HepG2 (cell line): ENCODE measurements at regions not wholly inside any gene's neighbourhood (a gene's known extent, or its start where the extent isn't known, plus 50 kb on each side); places are given as distances from the start of the nearest gene placed in this dataset.

Source experiments
- DNMT1 ChIP-seq: sonication (generic); formaldehyde crosslinking; IDR thresholded peaks from 2 replicates; pipeline ENCODE4 v1.5.1; 2020; ENCODE audit warnings: mild to moderate bottlenecking, missing genetic modification reagents
- KDM2A ChIP-seq: sonication (generic); formaldehyde crosslinking; IDR thresholded peaks from 2 replicates; pipeline ENCODE4 v1.4.0; 2020; ENCODE audit warnings: low read depth, missing genetic modification reagents, borderline replicate concordance
- MTA3 ChIP-seq: sonication (generic); formaldehyde crosslinking; IDR thresholded peaks from 2 replicates; pipeline ENCODE4 v1.4.0; 2020; ENCODE audit warnings: missing genetic modification reagents
- MXI1 ChIP-seq: IDR thresholded peaks from 3 replicates; pipeline ENCODE4 v1.6.1; 2012; ENCODE audit warnings: low read depth, low read length, inconsistent platforms, borderline replicate concordance
- NONO ChIP-seq, 2 experiments: fragments of 450-650 bp in 1 of 2; sonication (generic) in 1 of 2; formaldehyde crosslinking in 1 of 2; IDR thresholded peaks in 1 of 2; conservative IDR thresholded peaks in 1 of 2; 2 replicates each; pipeline versions ENCODE4 v1.6.1 to v1.8.0; 2017 to 2022; ENCODE audit warnings: mild to moderate bottlenecking in 1 of 2, missing genetic modification reagents in 1 of 2, moderate library complexity in 1 of 2
- POLR2A ChIP-seq, 2 experiments: IDR thresholded peaks; 2 replicates each; pipeline ENCODE4 v1.6.1; 2011; ENCODE audit warnings: low read depth in 2 of 2, low read length in 2 of 2, mild to moderate bottlenecking in 1 of 2, moderate library complexity in 1 of 2; ENCODE audit not compliant: insufficient read depth in 1 of 2
- SMAD3 ChIP-seq: sonication (generic); formaldehyde crosslinking; IDR thresholded peaks from 2 replicates; pipeline ENCODE4 v1.4.0; 2020; ENCODE audit warnings: missing genetic modification reagents
- ZKSCAN8 ChIP-seq: IDR thresholded peaks from 2 replicates; pipeline ENCODE4 v1.6.1; 2016; ENCODE audit warnings: borderline replicate concordance, missing genetic modification reagents, missing compliant biosample characterization
- ZNF17 ChIP-seq: sonication (generic); formaldehyde crosslinking; IDR thresholded peaks from 2 replicates; pipeline ENCODE4 v1.5.0; 2020; ENCODE audit warnings: mild to moderate bottlenecking, missing genetic modification reagents
- TF ChIP-seq, protein P1 (sequence below): sonication (generic); formaldehyde crosslinking; conservative IDR thresholded peaks from 2 replicates; pipeline ENCODE4 v1.8.0; 2022; ENCODE audit warnings: missing genetic modification reagents
- TF ChIP-seq, protein P2 (sequence below): sonication (generic); formaldehyde crosslinking; IDR thresholded peaks from 2 replicates; pipeline ENCODE4 v1.4.0; 2020; ENCODE audit warnings: missing genetic modification reagents
- TF ChIP-seq, protein P3 (sequence below): sonication (generic); formaldehyde crosslinking; IDR thresholded peaks from 2 replicates; pipeline ENCODE4 v1.5.0; 2020; ENCODE audit warnings: mild to moderate bottlenecking, missing genetic modification reagents, borderline replicate concordance
- TF ChIP-seq, protein P4 (sequence below), 2 experiments: sonication (generic) in 1 of 2; formaldehyde crosslinking in 1 of 2; IDR thresholded peaks; 2 replicates each; pipeline versions ENCODE4 v1.5.1 to v1.6.1; 2011 to 2020; ENCODE audit warnings: borderline replicate concordance in 1 of 2, low read depth in 1 of 2, low read length in 1 of 2, mild to moderate bottlenecking in 1 of 2, missing genetic modification reagents in 1 of 2, moderate library complexity in 1 of 2
- TF ChIP-seq, protein P5 (sequence below): IDR thresholded peaks from 2 replicates; pipeline ENCODE4 v1.6.1; 2016; ENCODE audit warnings: low read depth, control low read depth

DNA sequence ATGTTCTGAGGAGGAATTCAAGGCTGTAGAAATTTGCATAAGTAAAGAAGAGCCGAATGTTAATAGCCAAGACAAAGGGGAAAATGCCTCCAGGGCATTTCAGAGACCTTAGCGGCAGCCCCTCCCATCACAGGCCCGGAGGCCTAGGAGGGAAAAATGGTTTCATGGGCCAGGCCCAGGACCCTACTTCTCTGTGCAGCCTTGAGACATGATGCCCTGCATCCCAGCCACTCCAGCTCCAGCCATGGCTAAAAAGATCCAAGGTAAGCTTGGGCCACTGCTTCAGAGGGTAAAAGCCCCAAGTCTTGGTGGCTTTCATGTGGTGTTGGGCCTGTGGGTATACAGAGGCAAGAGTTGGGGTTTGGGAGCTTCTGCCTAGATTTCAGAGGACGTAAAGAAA lies 225.7 kb downstream of the ARHGAP12 start:
- TF ChIP-seq NONO (IDR thresholded peaks at IDR 0.05), result no peak
- TF ChIP-seq NONO (CRISPR knock-in tag; conservative IDR thresholded peaks at IDR 0.05), result no peak
- TF ChIP-seq, protein P1, sequence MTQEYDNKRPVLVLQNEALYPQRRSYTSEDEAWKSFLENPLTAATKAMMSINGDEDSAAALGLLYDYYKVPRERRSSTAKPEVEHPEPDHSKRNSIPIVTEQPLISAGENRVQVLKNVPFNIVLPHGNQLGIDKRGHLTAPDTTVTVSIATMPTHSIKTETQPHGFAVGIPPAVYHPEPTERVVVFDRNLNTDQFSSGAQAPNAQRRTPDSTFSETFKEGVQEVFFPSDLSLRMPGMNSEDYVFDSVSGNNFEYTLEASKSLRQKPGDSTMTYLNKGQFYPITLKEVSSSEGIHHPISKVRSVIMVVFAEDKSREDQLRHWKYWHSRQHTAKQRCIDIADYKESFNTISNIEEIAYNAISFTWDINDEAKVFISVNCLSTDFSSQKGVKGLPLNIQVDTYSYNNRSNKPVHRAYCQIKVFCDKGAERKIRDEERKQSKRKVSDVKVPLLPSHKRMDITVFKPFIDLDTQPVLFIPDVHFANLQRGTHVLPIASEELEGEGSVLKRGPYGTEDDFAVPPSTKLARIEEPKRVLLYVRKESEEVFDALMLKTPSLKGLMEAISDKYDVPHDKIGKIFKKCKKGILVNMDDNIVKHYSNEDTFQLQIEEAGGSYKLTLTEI, result no peak
- TF ChIP-seq, protein P2, sequence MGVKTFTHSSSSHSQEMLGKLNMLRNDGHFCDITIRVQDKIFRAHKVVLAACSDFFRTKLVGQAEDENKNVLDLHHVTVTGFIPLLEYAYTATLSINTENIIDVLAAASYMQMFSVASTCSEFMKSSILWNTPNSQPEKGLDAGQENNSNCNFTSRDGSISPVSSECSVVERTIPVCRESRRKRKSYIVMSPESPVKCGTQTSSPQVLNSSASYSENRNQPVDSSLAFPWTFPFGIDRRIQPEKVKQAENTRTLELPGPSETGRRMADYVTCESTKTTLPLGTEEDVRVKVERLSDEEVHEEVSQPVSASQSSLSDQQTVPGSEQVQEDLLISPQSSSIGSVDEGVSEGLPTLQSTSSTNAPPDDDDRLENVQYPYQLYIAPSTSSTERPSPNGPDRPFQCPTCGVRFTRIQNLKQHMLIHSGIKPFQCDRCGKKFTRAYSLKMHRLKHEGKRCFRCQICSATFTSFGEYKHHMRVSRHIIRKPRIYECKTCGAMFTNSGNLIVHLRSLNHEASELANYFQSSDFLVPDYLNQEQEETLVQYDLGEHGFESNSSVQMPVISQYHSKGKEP (CRISPR knock-in tag), result no peak
- TF ChIP-seq, protein P3, sequence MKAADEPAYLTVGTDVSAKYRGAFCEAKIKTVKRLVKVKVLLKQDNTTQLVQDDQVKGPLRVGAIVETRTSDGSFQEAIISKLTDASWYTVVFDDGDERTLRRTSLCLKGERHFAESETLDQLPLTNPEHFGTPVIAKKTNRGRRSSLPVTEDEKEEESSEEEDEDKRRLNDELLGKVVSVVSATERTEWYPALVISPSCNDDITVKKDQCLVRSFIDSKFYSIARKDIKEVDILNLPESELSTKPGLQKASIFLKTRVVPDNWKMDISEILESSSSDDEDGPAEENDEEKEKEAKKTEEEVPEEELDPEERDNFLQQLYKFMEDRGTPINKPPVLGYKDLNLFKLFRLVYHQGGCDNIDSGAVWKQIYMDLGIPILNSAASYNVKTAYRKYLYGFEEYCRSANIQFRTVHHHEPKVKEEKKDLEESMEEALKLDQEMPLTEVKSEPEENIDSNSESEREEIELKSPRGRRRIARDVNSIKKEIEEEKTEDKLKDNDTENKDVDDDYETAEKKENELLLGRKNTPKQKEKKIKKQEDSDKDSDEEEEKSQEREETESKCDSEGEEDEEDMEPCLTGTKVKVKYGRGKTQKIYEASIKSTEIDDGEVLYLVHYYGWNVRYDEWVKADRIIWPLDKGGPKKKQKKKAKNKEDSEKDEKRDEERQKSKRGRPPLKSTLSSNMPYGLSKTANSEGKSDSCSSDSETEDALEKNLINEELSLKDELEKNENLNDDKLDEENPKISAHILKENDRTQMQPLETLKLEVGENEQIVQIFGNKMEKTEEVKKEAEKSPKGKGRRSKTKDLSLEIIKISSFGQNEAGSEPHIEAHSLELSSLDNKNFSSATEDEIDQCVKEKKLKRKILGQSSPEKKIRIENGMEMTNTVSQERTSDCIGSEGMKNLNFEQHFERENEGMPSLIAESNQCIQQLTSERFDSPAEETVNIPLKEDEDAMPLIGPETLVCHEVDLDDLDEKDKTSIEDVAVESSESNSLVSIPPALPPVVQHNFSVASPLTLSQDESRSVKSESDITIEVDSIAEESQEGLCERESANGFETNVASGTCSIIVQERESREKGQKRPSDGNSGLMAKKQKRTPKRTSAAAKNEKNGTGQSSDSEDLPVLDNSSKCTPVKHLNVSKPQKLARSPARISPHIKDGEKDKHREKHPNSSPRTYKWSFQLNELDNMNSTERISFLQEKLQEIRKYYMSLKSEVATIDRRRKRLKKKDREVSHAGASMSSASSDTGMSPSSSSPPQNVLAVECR (CRISPR knock-in tag), result no peak
- TF ChIP-seq POLR2A (IDR thresholded peaks at IDR 0.05; ENCODE audit: insufficient read depth in 1 of 2, low read depth in 2 of 2, low read length in 2 of 2), result no peak
- TF ChIP-seq, protein P4, sequence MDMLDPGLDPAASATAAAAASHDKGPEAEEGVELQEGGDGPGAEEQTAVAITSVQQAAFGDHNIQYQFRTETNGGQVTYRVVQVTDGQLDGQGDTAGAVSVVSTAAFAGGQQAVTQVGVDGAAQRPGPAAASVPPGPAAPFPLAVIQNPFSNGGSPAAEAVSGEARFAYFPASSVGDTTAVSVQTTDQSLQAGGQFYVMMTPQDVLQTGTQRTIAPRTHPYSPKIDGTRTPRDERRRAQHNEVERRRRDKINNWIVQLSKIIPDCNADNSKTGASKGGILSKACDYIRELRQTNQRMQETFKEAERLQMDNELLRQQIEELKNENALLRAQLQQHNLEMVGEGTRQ (IDR thresholded peaks at IDR 0.05; ENCODE audit: low read depth, low read length), result no peak
- TF ChIP-seq, protein P4 (CRISPR knock-in tag; IDR thresholded peaks at IDR 0.05; ENCODE audit: borderline replicate concordance), result no peak
- TF ChIP-seq MXI1, result no peak
- TF ChIP-seq ZKSCAN8 (CRISPR knock-in tag), result no peak
- TF ChIP-seq KDM2A (CRISPR knock-in tag), result no peak
- TF ChIP-seq DNMT1, result no peak
- no peak for TF ChIP-seq ZNF17 (CRISPR knock-in tag)
- no peak for TF ChIP-seq MTA3
- TF ChIP-seq SMAD3 (CRISPR knock-in tag), result no peak
- TF ChIP-seq, protein P5, sequence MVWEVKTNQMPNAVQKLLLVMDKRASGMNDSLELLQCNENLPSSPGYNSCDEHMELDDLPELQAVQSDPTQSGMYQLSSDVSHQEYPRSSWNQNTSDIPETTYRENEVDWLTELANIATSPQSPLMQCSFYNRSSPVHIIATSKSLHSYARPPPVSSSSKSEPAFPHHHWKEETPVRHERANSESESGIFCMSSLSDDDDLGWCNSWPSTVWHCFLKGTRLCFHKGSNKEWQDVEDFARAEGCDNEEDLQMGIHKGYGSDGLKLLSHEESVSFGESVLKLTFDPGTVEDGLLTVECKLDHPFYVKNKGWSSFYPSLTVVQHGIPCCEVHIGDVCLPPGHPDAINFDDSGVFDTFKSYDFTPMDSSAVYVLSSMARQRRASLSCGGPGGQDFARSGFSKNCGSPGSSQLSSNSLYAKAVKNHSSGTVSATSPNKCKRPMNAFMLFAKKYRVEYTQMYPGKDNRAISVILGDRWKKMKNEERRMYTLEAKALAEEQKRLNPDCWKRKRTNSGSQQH (CRISPR knock-in tag), result no peak
